SU-DHL-6 (cell line): ENCODE measurements at regions not wholly inside any gene's neighbourhood (a gene's known extent, or its start where the extent isn't known, plus 50 kb on each side); places are given as distances from the start of the nearest gene placed in this dataset.

Source experiments
- H2AFZ ChIP-seq: fragments of 200-600 bp; sonication (generic); 2 replicates; pipeline ENCODE4 v1.6.1; 2014; ENCODE audit warnings: low read depth, mild to moderate bottlenecking, moderate library complexity, mixed read lengths, antibody characterized with exemption, low read length; ENCODE audit not compliant: severe bottlenecking
- H3F3A ChIP-seq: fragments of 200-600 bp; shearing (Covaris generic); 2 replicates; pipeline ENCODE4 v1.6.0; 2016; ENCODE audit warnings: antibody characterized with exemption, mild to moderate bottlenecking; ENCODE audit not compliant: insufficient read depth
- H3K27ac ChIP-seq: fragments of 200-600 bp; sonication (generic); 2 replicates; pipeline ENCODE4 v1.5.1; 2016; ENCODE audit warnings: low read depth, mild to moderate bottlenecking, low read length, moderate library complexity, mixed read lengths
- H3K27me3 ChIP-seq: fragments of 200-600 bp; sonication (generic), shearing (Covaris generic); 2 replicates; pipeline ENCODE4 v1.6.0; 2014; ENCODE audit warnings: mild to moderate bottlenecking, low read length
- H3K36me3 ChIP-seq: fragments of 200-600 bp; sonication (generic); 2 replicates; pipeline ENCODE4 v1.6.1; 2014; ENCODE audit warnings: mild to moderate bottlenecking, low read length, mixed read lengths
- H3K4me2 ChIP-seq: fragments of 300-600, 200-600 bp; shearing (Covaris generic), sonication (generic); 2 replicates; pipeline ENCODE4 v1.6.0; 2014; ENCODE audit warnings: low read length, low read depth, mild to moderate bottlenecking; ENCODE audit not compliant: poor library complexity, severe bottlenecking
- H3K4me3 ChIP-seq: fragments of 200-600 bp; sonication (generic); 2 replicates; pipeline ENCODE4 v1.5.1; 2014; ENCODE audit warnings: antibody characterized with exemption, low read length, mild to moderate bottlenecking, mixed read lengths; ENCODE audit not compliant: insufficient read depth, poor library complexity, severe bottlenecking
- H3K79me2 ChIP-seq: fragments of 200-600 bp; sonication (generic); 2 replicates; pipeline ENCODE4 v1.6.1; 2014; ENCODE audit warnings: mild to moderate bottlenecking, low read length, moderate library complexity; ENCODE audit not compliant: insufficient read depth
- H3K9ac ChIP-seq: fragments of 200-600 bp; sonication (generic); 2 replicates; pipeline ENCODE4 v1.7.0; 2014; ENCODE audit warnings: mild to moderate bottlenecking, low read length
- H3K9me2 ChIP-seq: fragments of 200-600 bp; sonication (generic); replicated peaks from 2 replicates; pipeline ENCODE4 v1.6.1; 2014; ENCODE audit warnings: low read length; ENCODE audit not compliant: insufficient read depth
- H3K9me3 ChIP-seq: fragments of 200-600 bp; sonication (generic); 2 replicates; pipeline ENCODE4 v1.6.1; 2014; ENCODE audit warnings: low read length, mixed read lengths; ENCODE audit not compliant: insufficient read depth
- H4K20me1 ChIP-seq: fragments of 200-600 bp; sonication (generic); 2 replicates; pipeline ENCODE4 v1.6.1; 2014; ENCODE audit warnings: low read depth, mild to moderate bottlenecking, antibody characterized with exemption, low read length, moderate library complexity, mixed read lengths
- EZH2phosphoT487 ChIP-seq: fragments of 200-600 bp; sonication (generic), shearing (Covaris generic); conservative IDR thresholded peaks from 2 replicates; pipeline ENCODE4 v1.6.1; 2018; ENCODE audit warnings: mild to moderate bottlenecking, antibody characterized with exemption, low read length, moderate library complexity, mixed read lengths
- TF ChIP-seq, protein P1 (sequence below): fragments of 200-600 bp; sonication (generic); IDR thresholded peaks from one replicate; pipeline ENCODE4 v1.5.1; 2017; ENCODE audit warnings: antibody characterized with exemption, mild to moderate bottlenecking, low read length, moderate library complexity; ENCODE audit not compliant: insufficient read depth, poor library complexity, severe bottlenecking

DNA sequence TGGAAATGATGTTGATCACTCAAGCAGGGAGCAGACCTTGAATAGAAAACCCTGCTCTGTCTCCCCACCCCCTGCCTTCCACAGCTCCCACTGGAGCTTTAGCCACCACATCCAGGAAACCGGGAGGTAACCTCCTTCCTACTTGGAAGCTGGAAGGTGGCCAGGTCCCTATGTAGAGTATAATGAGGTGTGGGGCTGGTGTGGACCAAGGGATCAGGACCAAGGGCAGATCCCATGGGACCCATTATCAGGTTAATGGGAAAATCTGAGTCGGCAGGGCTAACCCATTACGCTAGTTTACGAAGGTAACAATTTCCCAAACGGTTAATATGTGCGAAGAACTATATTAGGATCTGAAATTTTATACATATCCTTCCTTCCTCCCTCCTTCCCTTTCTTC lies 321.9 kb downstream of the MIAT start:
- Histone ChIP-seq H3K4me2 (no peak overlapping the region), H3K27ac (no peak overlapping the region), H3K9ac (no peak overlapping the region), H3K4me3 (no peak overlapping the region), H3F3A (no peaks in the 10 kb centered on the region), H3K79me2 (no peaks in the 10 kb centered on the region), H2AFZ (no peak overlapping the region), H4K20me1 (no peaks in the 10 kb centered on the region), H3K9me3 (no peaks in the 10 kb centered on the region), H3K9me2 (no peaks in the 10 kb centered on the region), H3K36me3 (no peaks in the 10 kb centered on the region), H3K27me3 (no peaks in the 10 kb centered on the region)
- TF ChIP-seq EZH2phosphoT487: no peak
- TF ChIP-seq, protein P1, sequence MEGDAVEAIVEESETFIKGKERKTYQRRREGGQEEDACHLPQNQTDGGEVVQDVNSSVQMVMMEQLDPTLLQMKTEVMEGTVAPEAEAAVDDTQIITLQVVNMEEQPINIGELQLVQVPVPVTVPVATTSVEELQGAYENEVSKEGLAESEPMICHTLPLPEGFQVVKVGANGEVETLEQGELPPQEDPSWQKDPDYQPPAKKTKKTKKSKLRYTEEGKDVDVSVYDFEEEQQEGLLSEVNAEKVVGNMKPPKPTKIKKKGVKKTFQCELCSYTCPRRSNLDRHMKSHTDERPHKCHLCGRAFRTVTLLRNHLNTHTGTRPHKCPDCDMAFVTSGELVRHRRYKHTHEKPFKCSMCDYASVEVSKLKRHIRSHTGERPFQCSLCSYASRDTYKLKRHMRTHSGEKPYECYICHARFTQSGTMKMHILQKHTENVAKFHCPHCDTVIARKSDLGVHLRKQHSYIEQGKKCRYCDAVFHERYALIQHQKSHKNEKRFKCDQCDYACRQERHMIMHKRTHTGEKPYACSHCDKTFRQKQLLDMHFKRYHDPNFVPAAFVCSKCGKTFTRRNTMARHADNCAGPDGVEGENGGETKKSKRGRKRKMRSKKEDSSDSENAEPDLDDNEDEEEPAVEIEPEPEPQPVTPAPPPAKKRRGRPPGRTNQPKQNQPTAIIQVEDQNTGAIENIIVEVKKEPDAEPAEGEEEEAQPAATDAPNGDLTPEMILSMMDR: no peak

DNA sequence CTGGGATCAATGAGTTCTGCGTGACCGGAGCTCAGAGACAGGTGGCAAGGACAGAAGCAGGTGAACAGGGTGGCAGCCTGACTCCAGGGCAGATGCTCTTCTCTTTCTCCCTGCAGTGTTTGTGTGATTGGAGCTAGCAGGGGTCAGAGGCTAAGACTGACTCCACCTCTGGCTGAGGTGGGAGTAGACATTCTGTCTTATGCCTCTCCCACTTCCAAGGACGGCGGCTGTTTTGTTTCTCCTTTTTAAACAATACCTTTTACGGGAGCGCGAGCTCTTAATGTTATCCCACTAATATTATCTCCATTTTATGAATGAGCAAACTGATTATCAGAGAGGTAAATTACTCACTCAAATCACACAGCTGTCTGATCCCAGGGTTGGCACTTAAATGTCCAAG lies 323.7 kb downstream of the MIAT start:
- Histone ChIP-seq H3K27ac (no peak overlapping the region), H3K27me3 (no peaks in the 10 kb centered on the region), H3K9ac (no peak overlapping the region), H3K79me2 (no peaks in the 10 kb centered on the region), H3K4me3 (no peak overlapping the region), H3F3A (no peaks in the 10 kb centered on the region), H3K36me3 (no peaks in the 10 kb centered on the region), H3K4me2 (no peak overlapping the region), H4K20me1 (no peaks in the 10 kb centered on the region), H2AFZ (no peak overlapping the region), H3K9me2 (no peaks in the 10 kb centered on the region), H3K9me3 (no peaks in the 10 kb centered on the region)
- no peak for TF ChIP-seq EZH2phosphoT487
- TF ChIP-seq, protein P1: no peak

DNA sequence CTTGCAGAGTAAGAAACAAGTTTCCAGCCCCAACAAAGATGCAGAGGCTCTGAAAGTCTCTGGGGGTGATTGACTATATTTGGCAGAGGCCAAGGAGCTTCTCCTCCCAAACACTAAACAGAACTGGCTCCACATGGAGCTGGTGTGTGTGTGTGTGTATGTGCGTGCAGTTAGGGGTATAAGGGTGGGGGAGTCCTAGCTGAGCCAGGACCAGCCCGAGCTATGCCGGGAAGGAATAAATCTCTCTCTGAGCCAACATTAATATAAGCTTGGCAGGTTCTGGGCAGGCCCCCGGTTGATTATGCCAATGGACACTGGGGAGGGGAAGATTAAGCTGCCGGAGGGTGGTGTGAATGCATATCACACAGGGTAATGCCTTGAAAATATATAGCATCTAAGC lies 324.2 kb downstream of the MIAT start:
- Histone ChIP-seq H3K27me3 (no peaks in the 10 kb centered on the region), H3K9me3 (no peaks in the 10 kb centered on the region)
- TF ChIP-seq, protein P1: no peak
- no peak for TF ChIP-seq EZH2phosphoT487

DNA sequence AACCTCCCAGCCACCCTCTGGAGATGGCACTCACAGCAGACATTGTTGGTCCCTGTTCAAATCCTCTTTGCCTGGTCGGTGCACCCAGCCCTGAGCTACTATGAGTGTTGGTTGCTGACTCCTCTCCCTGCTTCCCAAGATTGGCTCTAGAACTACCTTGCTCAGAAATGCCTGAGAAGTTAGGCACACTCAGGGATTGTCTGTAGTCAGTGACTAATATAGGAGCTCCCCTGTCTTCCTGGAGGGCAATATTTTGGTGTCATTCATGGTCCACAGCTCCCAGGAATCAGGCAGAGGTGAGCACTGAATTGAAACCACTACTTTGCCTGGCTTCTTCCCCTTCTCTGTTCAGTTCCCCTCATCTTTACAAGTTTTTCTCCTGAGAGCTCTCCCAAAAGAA lies 325.9 kb downstream of the MIAT start:
- no peaks in the 10 kb centered on the region for H3K79me2 ChIP-seq
- no peaks in the 10 kb centered on the region for H3K27me3 ChIP-seq
- H3F3A ChIP-seq: no peaks in the 10 kb centered on the region
- H2AFZ ChIP-seq: no peak overlapping the region
- no peaks in the 10 kb centered on the region for H3K9me3 ChIP-seq
- no peak for TF ChIP-seq EZH2phosphoT487
- TF ChIP-seq, protein P1: no peak
- no peaks in the 10 kb centered on the region for H3K36me3 ChIP-seq
- H4K20me1 ChIP-seq: no peaks in the 10 kb centered on the region
- no peak overlapping the region for H3K4me2 ChIP-seq
- H3K9me2 ChIP-seq: no peaks in the 10 kb centered on the region
- H3K4me3 ChIP-seq: no peak overlapping the region
- H3K9ac ChIP-seq: no peak overlapping the region
- no peak overlapping the region for H3K27ac ChIP-seq

More for the DNA sequence above, 324.2 kb downstream of the MIAT start:
- Histone ChIP-seq H3K4me3 (no peak overlapping the region), H3K79me2 (no peaks in the 10 kb centered on the region), H3K27ac (no peak overlapping the region), H4K20me1 (no peaks in the 10 kb centered on the region), H3K9me2 (no peaks in the 10 kb centered on the region), H3K4me2 (no peak overlapping the region), H3F3A (no peaks in the 10 kb centered on the region), H3K36me3 (no peaks in the 10 kb centered on the region), H3K9ac (no peak overlapping the region), H2AFZ (no peak overlapping the region)
